ENCODE measurements at regions not wholly inside any gene's neighbourhood (a gene's known extent, or its start where the extent isn't known, plus 50 kb on each side); places are given as distances from the start of the nearest gene placed in this dataset.

DNA sequence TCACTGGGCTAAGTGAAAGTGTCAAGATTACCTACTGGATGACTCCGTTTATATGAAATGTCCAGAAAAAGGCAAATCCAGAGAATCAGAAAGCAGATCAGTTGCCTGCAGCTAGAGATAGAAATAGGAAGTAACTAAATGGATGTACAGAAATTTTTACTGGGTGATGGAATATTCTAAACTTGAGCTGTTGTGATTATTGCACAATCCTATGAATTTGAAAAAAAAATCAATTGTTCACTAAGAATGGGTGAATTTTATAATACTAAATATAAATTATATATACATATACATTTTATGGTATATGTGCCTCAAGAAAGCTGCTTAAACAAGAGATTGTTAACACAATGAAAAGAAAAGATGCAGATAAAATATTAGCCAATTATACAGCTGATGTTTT, 181.1 kb upstream of the C16orf82 start:
- TF ChIP-seq EZH2 (IDR thresholded peaks at IDR 0.05; ENCODE audit: low read length) (no peak), CTCF (optimal IDR thresholded peaks at IDR 0.05 in 1 of 3, IDR thresholded peaks at IDR 0.05 in 1 of 3, conservative IDR thresholded peaks at IDR 0.05 in 1 of 3; ENCODE audit: extremely low read depth in 1 of 3, insufficient read depth in 2 of 3, low read length in 3 of 3) (no peak)
